ENCODE measurements at regions not wholly inside any gene's neighbourhood (a gene's known extent, or its start where the extent isn't known, plus 50 kb on each side); places are given as distances from the start of the nearest gene placed in this dataset.

DNA sequence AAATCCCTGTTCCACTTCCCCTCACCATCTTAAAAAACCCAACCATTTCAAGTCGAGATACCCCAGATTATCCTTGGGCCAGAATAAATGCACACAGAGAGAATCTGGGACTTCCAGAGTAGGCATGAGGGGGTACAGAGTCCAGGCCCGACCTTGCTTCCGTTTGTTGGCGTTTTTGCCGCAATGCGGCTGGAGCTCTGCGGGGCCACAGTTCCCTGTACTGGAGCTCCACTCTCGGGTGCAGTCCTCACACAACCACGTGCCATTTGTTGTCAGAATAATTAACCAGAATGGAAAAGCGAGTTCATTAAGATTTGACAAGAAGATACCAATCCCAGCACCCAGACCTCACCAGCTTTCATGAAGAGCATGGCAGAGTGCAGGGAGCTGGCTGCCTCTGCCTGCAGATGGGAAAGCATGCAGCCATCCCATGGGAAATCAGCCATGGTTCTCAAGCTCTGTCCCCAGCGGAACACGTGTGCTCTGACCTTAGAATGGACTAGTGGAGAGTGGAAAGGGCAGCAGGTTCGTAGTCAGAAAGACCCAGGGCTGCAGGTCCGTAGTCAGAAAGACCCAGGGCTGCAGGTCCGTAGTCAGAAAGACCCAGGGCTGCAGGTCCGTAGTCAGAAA is 472.8 kb downstream of the EIPR1 start:
- Histone ChIP-seq H3K9ac (ENCODE audit: low read length) (no peak overlapping the region), H2AFZ (ENCODE audit: low read depth, low read length, severe bottlenecking) (no peak overlapping the region), H3K79me2 (ENCODE audit: insufficient read depth, low read length) (no peaks in the 10 kb centered on the region), H3K27me3 (ENCODE audit: low read length) (no peaks in the 10 kb centered on the region), H4K20me1 (ENCODE audit: low read depth, low read length) (no peaks in the 10 kb centered on the region), H3K27ac (ENCODE audit: low read depth, low read length) (no peak overlapping the region), H3K36me3 (ENCODE audit: low read length) (no peaks in the 10 kb centered on the region), H3K4me3 (ENCODE audit: insufficient read depth, low read length, poor library complexity, severe bottlenecking) (no peak overlapping the region), H3K9me3 (ENCODE audit: insufficient read depth, low read length) (no peaks in the 10 kb centered on the region), H3K4me2 (ENCODE audit: low read depth, low read length, poor library complexity, severe bottlenecking) (no peak overlapping the region), H3K9me2 (replicated peaks; ENCODE audit: insufficient read depth, low read length) (no peaks in the 10 kb centered on the region), H3F3A (ENCODE audit: insufficient read depth) (no peaks in the 10 kb centered on the region)
- TF ChIP-seq, protein P1, sequence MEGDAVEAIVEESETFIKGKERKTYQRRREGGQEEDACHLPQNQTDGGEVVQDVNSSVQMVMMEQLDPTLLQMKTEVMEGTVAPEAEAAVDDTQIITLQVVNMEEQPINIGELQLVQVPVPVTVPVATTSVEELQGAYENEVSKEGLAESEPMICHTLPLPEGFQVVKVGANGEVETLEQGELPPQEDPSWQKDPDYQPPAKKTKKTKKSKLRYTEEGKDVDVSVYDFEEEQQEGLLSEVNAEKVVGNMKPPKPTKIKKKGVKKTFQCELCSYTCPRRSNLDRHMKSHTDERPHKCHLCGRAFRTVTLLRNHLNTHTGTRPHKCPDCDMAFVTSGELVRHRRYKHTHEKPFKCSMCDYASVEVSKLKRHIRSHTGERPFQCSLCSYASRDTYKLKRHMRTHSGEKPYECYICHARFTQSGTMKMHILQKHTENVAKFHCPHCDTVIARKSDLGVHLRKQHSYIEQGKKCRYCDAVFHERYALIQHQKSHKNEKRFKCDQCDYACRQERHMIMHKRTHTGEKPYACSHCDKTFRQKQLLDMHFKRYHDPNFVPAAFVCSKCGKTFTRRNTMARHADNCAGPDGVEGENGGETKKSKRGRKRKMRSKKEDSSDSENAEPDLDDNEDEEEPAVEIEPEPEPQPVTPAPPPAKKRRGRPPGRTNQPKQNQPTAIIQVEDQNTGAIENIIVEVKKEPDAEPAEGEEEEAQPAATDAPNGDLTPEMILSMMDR (IDR thresholded peaks at IDR 0.05; ENCODE audit: insufficient read depth, low read length, poor library complexity, severe bottlenecking): no peak
- TF ChIP-seq EZH2phosphoT487 (conservative IDR thresholded peaks at IDR 0.05; ENCODE audit: low read length): no peak

DNA sequence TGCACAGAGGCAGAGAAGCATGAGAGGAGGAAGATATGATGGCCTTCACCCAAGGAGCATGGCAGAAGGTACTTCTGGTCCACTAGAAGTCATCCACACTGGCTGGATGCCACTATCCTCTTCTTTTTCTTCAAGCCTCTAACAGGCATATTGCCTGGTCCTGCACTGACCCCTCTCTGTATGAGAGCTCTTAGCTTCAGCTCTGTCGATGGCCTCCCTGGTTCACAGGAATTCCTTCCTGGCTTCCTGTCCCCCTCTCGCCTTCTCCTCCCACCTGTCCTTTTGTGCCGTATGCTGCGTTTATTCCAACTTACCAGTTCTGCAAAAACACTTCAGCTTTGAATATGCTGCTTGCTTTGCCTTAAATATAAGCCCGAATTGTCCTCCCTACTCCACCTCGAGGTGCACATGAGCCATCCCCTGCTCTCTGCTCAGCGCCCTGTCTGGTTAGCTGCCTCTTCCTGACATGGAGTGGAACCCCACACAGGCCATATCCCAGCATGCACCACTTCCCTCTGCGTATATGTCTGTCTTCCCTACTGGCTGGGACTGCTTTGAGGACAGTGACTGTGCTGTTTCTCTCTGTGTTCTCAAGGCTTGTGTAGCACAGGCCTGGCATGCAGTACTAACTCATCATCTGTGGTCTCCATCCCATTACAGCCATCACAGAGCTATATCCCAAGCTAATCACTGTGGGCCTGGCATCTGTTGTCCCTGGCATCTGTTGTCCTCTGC is 474.9 kb downstream of the EIPR1 start:
- H3K79me2 ChIP-seq (ENCODE audit: insufficient read depth, low read length): no peaks in the 10 kb centered on the region
- no peak overlapping the region for H3K4me2 ChIP-seq (ENCODE audit: low read depth, low read length, poor library complexity, severe bottlenecking)
- no peaks in the 10 kb centered on the region for H3F3A ChIP-seq (ENCODE audit: insufficient read depth)
- no peak overlapping the region for H3K27ac ChIP-seq (ENCODE audit: low read depth, low read length)
- no peaks in the 10 kb centered on the region for H3K27me3 ChIP-seq (ENCODE audit: low read length)
- H3K9me2 ChIP-seq (replicated peaks; ENCODE audit: insufficient read depth, low read length): no peaks in the 10 kb centered on the region
- no peak overlapping the region for H3K4me3 ChIP-seq (ENCODE audit: insufficient read depth, low read length, poor library complexity, severe bottlenecking)
- no peaks in the 10 kb centered on the region for H4K20me1 ChIP-seq (ENCODE audit: low read depth, low read length)
- H3K9me3 ChIP-seq (ENCODE audit: insufficient read depth, low read length): no peaks in the 10 kb centered on the region
- no peaks in the 10 kb centered on the region for H3K36me3 ChIP-seq (ENCODE audit: low read length)
- H3K9ac ChIP-seq (ENCODE audit: low read length): no peak overlapping the region
- H2AFZ ChIP-seq (ENCODE audit: low read depth, low read length, severe bottlenecking): no peak overlapping the region
- TF ChIP-seq, protein P1 (IDR thresholded peaks at IDR 0.05; ENCODE audit: insufficient read depth, low read length, poor library complexity, severe bottlenecking): no peak
- TF ChIP-seq EZH2phosphoT487 (conservative IDR thresholded peaks at IDR 0.05; ENCODE audit: low read length): no peak

DNA sequence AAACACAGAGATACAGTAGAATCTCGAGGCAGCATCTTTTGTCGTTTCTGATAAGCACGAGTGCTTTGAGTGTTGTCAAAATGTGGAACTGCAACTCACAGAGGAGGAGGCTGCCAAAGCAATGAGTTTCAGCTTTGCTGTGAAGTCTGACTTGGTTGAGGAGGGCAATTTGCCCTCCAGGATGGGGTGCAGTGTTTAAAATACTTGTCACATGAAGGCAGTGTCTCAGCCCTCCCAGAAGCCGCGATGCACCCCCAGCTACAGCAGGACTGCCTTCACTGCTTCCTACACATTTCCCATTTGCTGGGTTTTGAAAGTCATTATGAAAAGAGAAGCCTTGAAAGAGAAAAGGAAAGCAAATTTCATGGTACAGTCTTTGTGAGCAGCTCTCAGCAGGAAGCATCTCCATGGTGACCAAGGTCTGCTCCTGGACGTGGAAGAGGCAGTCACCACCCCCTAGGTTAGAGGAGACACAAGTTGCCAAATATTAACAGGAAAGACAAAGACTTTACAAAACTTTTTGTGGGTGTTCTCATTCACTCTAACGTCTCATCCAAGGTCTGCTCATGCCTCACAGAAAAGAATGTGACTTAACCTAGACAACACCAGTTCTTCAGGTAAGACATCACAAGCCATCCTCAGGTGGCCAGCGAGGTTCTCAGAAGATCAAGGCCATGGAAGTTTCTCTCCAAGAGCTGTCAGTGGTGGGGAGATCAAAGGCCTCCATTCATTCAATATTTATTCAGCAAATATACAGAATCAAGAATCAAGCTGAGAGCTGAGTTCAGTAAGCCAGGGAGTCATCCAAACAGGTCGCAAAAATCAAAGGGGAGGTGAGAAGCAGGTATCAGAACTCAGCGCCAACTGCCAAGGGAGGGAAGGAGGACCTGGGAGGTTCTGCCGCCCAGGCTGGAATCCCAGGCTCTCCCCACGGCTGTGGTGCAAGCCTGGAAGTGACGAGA is 476.0 kb downstream of the EIPR1 start:
- no peaks in the 10 kb centered on the region for H3K9me2 ChIP-seq (replicated peaks; ENCODE audit: insufficient read depth, low read length)
- H3K4me2 ChIP-seq (ENCODE audit: low read depth, low read length, poor library complexity, severe bottlenecking): no peak overlapping the region
- H2AFZ ChIP-seq (ENCODE audit: low read depth, low read length, severe bottlenecking): no peak overlapping the region
- H3K36me3 ChIP-seq (ENCODE audit: low read length): no peaks in the 10 kb centered on the region
- H4K20me1 ChIP-seq (ENCODE audit: low read depth, low read length): no peaks in the 10 kb centered on the region
- H3K27ac ChIP-seq (ENCODE audit: low read depth, low read length): no peak overlapping the region
- TF ChIP-seq, protein P1 (IDR thresholded peaks at IDR 0.05; ENCODE audit: insufficient read depth, low read length, poor library complexity, severe bottlenecking): no peak
- no peak for TF ChIP-seq EZH2phosphoT487 (conservative IDR thresholded peaks at IDR 0.05; ENCODE audit: low read length)
- no peaks in the 10 kb centered on the region for H3F3A ChIP-seq (ENCODE audit: insufficient read depth)
- H3K9me3 ChIP-seq (ENCODE audit: insufficient read depth, low read length): no peaks in the 10 kb centered on the region
- H3K27me3 ChIP-seq (ENCODE audit: low read length): no peaks in the 10 kb centered on the region
- no peaks in the 10 kb centered on the region for H3K79me2 ChIP-seq (ENCODE audit: insufficient read depth, low read length)
- H3K4me3 ChIP-seq (ENCODE audit: insufficient read depth, low read length, poor library complexity, severe bottlenecking): no peak overlapping the region
- H3K9ac ChIP-seq (ENCODE audit: low read length): no peak overlapping the region

All from SU-DHL-6 (cell line).